ENCODE measurements at regions not wholly inside any gene's neighbourhood (a gene's known extent, or its start where the extent isn't known, plus 50 kb on each side); places are given as distances from the start of the nearest gene placed in this dataset.

GRCh38 chr16:73371584-73372319, 323.8 kb upstream of the ZFHX3 start:
- in situ Hi-C loops (cut with HindIII; ENCODE audit: low sequenced_read_pairs) = no loop called here
- TF ChIP-seq, protein P1, sequence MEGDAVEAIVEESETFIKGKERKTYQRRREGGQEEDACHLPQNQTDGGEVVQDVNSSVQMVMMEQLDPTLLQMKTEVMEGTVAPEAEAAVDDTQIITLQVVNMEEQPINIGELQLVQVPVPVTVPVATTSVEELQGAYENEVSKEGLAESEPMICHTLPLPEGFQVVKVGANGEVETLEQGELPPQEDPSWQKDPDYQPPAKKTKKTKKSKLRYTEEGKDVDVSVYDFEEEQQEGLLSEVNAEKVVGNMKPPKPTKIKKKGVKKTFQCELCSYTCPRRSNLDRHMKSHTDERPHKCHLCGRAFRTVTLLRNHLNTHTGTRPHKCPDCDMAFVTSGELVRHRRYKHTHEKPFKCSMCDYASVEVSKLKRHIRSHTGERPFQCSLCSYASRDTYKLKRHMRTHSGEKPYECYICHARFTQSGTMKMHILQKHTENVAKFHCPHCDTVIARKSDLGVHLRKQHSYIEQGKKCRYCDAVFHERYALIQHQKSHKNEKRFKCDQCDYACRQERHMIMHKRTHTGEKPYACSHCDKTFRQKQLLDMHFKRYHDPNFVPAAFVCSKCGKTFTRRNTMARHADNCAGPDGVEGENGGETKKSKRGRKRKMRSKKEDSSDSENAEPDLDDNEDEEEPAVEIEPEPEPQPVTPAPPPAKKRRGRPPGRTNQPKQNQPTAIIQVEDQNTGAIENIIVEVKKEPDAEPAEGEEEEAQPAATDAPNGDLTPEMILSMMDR (IDR thresholded peaks at IDR 0.05; ENCODE audit: low read depth, low read length) = no peak
- no peak overlapping the region for H3K4me3 ChIP-seq (ENCODE audit: low read depth, low read length)
- DNase-seq (ENCODE audit: low read depth, low spot score) = no peak

DNA sequence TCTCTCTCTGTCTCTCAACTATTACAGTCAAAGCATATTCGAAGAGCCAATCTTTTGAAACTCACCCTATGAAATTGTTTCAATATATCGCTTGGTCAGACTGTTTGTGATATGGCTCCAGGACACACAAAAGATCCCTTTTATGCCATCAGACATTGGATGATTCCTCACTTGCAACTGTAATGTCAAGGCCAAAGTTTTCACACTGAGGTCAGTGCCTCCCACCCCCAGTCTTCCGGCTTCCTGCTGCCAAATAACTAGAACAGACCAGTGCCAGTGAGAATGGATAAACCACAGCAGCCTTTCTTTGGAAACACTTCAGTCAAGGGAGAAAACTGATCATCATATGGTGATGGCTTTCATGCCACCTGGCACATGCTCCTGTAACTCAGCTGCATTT, 321.9 kb upstream of the ZFHX3 start:
- in situ Hi-C loops (cut with HindIII; ENCODE audit: low sequenced_read_pairs) = no loop called here
- DNase-seq (ENCODE audit: low read depth, low spot score) = no peak
- no peak overlapping the region for H3K4me3 ChIP-seq (ENCODE audit: low read depth, low read length)
- TF ChIP-seq, protein P1 (IDR thresholded peaks at IDR 0.05; ENCODE audit: low read depth, low read length) = no peak

DNA sequence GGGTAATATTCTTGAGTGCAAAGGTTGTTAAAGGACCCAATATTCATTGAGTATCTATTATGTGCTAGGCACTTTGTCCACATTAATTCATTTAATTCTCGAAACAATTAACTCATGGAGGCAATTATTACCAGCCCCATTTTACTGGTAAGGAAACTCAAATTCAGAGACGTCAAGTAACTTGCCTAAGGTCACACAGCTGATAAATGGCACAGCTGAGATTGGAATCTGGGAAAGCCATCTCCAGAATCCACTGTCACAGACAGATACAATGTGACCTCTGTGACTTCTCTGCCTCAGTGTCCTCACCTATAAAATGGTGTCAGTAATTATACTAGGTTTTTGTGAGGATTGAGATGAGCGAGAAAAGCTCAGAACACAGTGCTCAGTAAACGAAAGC, 320.8 kb upstream of the ZFHX3 start:
- DNase-seq (ENCODE audit: low read depth, low spot score) = no peak
- TF ChIP-seq, protein P1 (IDR thresholded peaks at IDR 0.05; ENCODE audit: low read depth, low read length) = no peak
- in situ Hi-C loops (cut with HindIII; ENCODE audit: low sequenced_read_pairs) = no loop called here
- no peak overlapping the region for H3K4me3 ChIP-seq (ENCODE audit: low read depth, low read length)

GRCh38 chr16:73365016-73365551, 317.2 kb upstream of the ZFHX3 start:
- in situ Hi-C loops (cut with HindIII; ENCODE audit: low sequenced_read_pairs) = no loop called here
- DNase-seq (ENCODE audit: low read depth, low spot score) = no peak
- TF ChIP-seq, protein P1 (IDR thresholded peaks at IDR 0.05; ENCODE audit: low read depth, low read length) = no peak
- no peak overlapping the region for H3K4me3 ChIP-seq (ENCODE audit: low read depth, low read length)

- TF ChIP-seq, protein P1 (IDR thresholded peaks at IDR 0.05; ENCODE audit: low read depth, low read length) = no peak
- DNase-seq (ENCODE audit: low read depth, low spot score) = no peak
- in situ Hi-C loops (cut with HindIII; ENCODE audit: low sequenced_read_pairs) = no loop called here
- no peak overlapping the region for H3K4me3 ChIP-seq (ENCODE audit: low read depth, low read length)
Observed at GRCh38 chr16:73364413-73364812, 316.5 kb upstream of the ZFHX3 start.

- TF ChIP-seq, protein P1 (IDR thresholded peaks at IDR 0.05; ENCODE audit: low read depth, low read length) = no peak
- no peak for DNase-seq (ENCODE audit: low read depth, low spot score)
- in situ Hi-C loops (cut with HindIII; ENCODE audit: low sequenced_read_pairs) = no loop called here
- no peak overlapping the region for H3K4me3 ChIP-seq (ENCODE audit: low read depth, low read length)
Observed at GRCh38 chr16:73361061-73361460, 313.1 kb upstream of the ZFHX3 start.
